ENCODE measurements at regions not wholly inside any gene's neighbourhood (a gene's known extent, or its start where the extent isn't known, plus 50 kb on each side); places are given as distances from the start of the nearest gene placed in this dataset.

- no peak for DNase-seq
Observed at GRCh38 chr12:105820429-105821125, 318.2 kb downstream of the NUAK1 start.

GRCh38 chr12:105822131-105823105 lies 316.3 kb downstream of the NUAK1 start:
- DNase-seq, result no peak

DNA sequence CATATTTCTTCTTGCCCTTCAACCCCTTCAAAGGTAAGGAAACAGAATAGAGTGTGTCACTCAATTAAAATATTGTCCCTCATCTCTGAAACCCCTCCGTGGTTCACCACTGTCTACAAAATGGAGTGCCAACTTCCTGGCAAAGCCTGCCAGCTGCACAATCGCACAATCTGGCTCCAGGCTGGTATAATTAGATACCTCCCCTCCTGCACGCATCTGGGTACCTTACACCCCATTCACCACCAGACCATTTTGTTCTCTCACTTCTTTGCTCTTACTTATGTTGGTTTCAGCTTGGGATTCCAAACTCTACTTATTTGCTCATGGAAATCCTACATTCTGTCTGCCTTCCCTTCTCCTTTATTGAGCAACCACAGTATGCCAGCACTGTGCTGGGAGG lies 314.9 kb downstream of the NUAK1 start:
- no peak for DNase-seq

DNA sequence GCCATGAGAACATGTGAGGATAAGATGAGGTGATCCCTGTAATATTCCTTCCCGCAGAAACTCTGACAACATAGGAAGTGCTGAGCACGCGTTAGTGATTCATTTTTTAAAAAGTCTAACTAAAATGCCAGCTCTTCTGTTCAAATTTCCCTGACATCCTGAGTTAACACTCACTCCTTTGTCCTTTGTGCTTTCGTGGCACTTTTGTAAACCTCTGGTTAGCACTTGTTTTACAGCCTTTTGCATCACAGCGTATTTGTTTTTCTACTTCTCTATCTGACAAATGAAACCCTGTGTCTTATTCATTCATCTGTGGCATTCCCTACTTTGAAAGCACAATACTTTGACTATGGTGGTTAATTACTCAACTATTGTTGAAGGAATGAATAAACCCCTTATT lies 313.6 kb downstream of the NUAK1 start:
- no peak for DNase-seq

GRCh38 chr12:105831372-105831771 lies 307.4 kb downstream of the NUAK1 start:
- no peak for DNase-seq

DNA sequence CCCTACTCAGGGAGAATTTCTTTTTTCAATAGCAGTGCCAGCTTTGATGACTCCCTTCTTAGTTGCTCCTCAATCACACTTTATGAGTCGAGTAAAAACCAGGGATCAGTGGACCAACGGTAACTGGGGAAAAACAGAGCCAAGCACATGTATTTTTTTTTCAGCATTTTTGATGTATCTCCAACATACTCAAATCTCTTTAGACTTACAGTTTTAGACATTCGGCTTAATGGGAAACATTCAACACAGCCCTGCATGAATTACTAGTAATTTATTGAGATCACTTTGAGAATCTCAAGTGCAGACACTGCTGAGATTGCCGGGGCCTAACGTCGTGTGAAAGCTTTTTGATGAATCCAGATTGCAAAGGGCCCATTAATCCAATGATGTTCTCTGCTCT lies 306.7 kb downstream of the NUAK1 start:
- no peak for DNase-seq

DNA sequence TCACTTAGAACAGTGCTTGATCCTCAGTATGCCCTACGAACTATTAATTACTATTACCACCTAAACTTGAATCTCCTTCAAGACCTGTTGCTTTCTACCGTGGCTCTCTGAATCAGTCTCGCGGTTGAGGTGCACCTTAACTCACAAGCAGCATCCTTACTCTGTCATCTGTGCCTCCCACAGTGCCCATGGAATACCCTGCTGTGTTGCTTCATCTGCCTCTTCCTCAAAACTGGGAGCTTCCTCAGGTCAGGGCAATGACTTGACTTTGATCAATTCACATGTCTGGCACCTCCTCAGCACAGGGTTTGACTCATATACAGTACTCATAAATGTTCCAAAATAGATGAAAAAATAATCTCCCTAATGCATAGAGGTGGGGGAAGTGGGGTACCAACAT lies 305.9 kb downstream of the NUAK1 start:
- no peak for DNase-seq

- DNase-seq, result no peak
Observed at GRCh38 chr12:105834496-105834895, 304.3 kb downstream of the NUAK1 start.

DNA sequence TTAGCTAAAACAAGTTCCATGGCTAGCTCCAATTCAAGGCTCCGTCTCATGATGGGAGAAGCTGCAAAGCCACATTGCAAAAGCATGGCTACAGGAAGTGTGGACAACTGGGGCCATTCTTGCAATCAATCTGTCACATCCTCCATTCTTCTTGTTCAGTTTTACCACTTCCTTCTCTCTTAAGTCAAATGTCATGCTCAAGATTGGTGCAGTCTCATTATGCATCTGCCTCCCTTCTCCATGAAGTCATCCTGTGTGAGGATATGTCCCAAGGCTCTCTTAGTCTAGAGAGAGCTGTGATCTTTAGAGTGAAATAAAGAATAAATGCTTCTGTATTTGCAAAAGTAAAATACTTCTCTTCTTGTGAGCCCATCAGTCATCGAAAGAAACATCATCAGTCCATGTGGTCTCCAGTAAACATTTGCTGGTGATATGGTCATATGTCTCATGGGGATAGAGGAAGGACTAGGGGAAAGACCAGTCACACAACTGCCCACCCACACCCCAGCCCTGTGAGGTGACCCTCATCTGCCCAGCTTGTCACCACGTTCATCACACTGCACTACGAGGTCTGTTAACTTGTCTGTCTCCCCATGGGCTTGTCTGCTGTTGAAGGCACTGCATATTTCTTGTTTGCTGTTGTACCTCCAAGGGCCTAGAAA lies 303.0 kb downstream of the NUAK1 start:
- DNase-seq, result no peak

DNA sequence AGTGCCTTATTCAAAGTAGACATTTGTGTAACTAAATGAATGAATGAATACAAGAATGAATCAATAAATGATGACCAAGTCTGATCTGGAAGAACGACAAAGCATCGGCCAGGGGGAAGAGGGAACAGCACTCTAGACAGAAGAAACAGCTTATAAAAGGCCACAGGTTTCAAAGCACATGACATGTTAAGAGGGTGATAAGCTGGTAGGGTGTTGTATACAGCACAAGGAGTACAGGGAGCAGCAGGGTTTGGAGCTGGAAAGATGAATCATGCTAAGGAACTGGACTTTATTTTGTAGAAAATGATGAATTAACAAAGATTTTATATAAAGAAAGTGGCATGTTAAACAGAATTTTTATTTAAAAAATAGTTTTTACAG lies 302.5 kb downstream of the NUAK1 start:
- no peak for DNase-seq

GRCh38 chr12:105839629-105840127 lies 299.1 kb downstream of the NUAK1 start:
- DNase-seq, result no peak

DNA sequence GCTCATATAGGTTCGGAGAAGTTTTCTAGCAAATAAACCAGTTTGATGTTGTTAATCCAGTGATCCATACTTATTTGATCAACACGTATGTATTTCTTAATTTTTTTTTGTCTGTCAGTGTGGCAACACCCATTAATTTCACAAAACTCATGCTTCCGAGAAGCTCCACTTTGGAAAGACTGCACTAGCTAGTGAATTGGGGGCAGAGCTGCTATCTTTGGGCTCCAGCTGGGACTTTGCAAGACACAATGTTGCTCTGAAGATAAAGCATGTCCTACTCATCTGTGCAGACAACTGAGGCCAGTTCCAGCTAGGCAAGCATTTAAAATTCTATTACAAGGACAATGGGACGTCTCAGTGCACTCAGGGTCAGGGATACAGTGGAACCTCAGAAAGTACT lies 298.4 kb downstream of the NUAK1 start:
- DNase-seq, result no peak

DNA sequence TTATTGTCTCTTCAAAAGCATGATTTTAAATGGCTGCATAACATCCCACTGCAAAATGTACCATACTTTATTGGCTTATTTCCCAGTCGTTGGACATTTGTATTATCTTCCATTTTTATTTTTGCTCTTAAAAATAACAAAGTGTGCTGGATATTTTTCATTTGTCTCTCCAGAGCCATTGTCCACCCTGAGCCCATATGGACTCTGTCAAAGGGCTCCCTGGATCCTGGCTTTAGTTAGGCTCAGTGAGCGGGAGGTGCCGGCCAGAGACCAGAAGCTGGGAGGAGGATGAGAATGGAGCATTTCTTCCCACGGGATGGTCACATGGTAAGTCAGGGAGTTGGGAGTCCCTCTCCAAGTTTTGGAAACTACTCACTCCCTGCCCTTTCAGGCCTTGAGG lies 296.9 kb downstream of the NUAK1 start:
- DNase-seq, result no peak

GRCh38 chr12:105843561-105843960 lies 295.2 kb downstream of the NUAK1 start:
- DNase-seq, result no peak

GRCh38 chr12:105843986-105844760 lies 294.6 kb downstream of the NUAK1 start:
- no peak for DNase-seq

- DNase-seq, result no peak
Observed at GRCh38 chr12:105846331-105846730, 292.4 kb downstream of the NUAK1 start.

- no peak for DNase-seq
Observed at GRCh38 chr12:105847068-105847467, 291.7 kb downstream of the NUAK1 start.

DNA sequence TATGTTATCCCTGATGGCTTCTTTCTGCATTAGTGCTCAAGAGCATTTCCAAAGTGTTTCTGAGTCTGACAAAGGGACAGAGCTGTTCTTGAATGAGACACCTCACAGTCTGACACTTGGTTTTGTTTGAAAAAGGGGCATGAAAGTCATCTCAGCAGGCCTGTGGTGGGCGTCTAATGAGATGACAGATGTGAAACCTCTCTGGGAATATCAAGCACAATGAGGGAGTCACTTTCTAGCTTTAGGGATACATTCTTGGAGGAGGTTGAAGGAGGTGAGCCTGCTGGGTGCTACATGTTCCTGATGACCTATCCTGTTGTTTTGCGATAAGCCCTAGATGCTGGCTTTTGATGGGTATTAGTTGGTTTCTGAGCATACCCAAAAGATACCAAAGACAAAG lies 290.5 kb downstream of the NUAK1 start:
- DNase-seq, result no peak

- DNase-seq, result no peak
Observed at GRCh38 chr12:105850103-105850968, 288.4 kb downstream of the NUAK1 start.

- DNase-seq, result no peak
Observed at GRCh38 chr12:105852496-105852895, 286.3 kb downstream of the NUAK1 start.

DNA sequence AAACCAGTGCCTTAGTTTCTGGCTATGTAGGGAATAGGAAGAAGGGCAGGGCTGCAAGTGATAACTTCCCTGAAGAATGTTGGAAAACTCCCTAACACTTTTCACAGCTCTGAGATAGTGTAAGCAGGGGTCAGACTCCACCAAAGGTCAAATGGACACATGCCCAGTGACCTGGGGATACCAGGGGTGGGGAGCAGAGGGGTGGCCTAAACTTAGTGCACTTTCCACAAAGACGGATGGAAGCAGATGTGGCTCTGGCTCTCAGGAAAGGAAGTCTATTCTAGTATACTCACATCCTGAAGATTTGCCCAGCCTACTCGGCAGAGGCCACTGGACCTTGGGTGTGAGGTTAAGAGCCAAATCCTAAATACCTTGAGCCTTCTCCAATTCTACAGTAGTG lies 285.8 kb downstream of the NUAK1 start:
- no peak for DNase-seq

DNA sequence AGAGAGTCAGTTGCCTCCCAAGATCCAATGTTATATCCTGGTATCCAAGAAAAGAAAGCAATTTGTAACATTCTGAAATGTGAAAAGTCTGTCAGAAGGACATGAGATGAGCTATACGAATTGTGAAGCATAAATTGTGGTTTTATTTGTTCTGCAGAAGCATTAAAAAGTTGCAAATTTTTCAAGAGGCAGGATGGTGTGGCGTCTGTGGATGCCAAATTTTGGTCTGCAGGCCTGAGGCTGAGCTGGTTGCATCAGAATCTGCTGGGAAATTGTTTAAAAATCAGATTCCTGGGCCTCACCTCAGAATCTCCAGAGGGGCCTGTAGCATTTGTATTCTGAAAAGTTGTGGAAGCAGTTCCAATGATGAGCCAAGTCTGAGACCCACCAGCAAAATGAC lies 284.7 kb downstream of the NUAK1 start:
- DNase-seq, result no peak
